Calu3 (cell line): ENCODE measurements at regions not wholly inside any gene's neighbourhood (a gene's known extent, or its start where the extent isn't known, plus 50 kb on each side); places are given as distances from the start of the nearest gene placed in this dataset.

Experiments used
- BruUV-seq: library from RNA; stranded (reverse); fragments of 400-500 nt; replicated peaks from 2 replicates; lab custom pipeline; 2021; lab: Mats Ljungman, UMichigan
- CTCF ChIA-PET: fragments of 300-600 bp; sonication (Branson Sonifier 250); formaldehyde crosslinking; loops from one replicate; lab custom pipeline; 2022; ENCODE audit warnings: antibody characterized with exemption; lab: Charles Lee
- DNase-seq: peaks from one replicate; pipeline ENCODE4 v3.0.0; 2022
- H3K27ac Mint-ChIP-seq: one replicate; pipeline ENCODE4 v1.8.0; 2022; ENCODE audit warnings: mixed read lengths; ENCODE audit not compliant: unreplicated experiment
- H3K27me3 Mint-ChIP-seq: one replicate; pipeline ENCODE4 v1.8.0; 2022; ENCODE audit warnings: mixed read lengths; ENCODE audit not compliant: unreplicated experiment
- H3K36me3 Mint-ChIP-seq: one replicate; pipeline ENCODE4 v1.8.0; 2022; ENCODE audit warnings: mild to moderate bottlenecking, moderate library complexity, mixed read lengths; ENCODE audit not compliant: insufficient read depth, unreplicated experiment
- H3K4me1 Mint-ChIP-seq: one replicate; pipeline ENCODE4 v1.8.0; 2022; ENCODE audit warnings: mild to moderate bottlenecking, low read depth, mixed read lengths; ENCODE audit not compliant: unreplicated experiment
- H3K4me3 Mint-ChIP-seq: one replicate; pipeline ENCODE4 v1.8.0; 2022; ENCODE audit warnings: mild to moderate bottlenecking, low read depth, moderate library complexity, mixed read lengths; ENCODE audit not compliant: unreplicated experiment
- H3K9me3 Mint-ChIP-seq: one replicate; pipeline ENCODE4 v1.8.0; 2022; ENCODE audit warnings: low read depth, mixed read lengths; ENCODE audit not compliant: unreplicated experiment
- intact Hi-C: fragments of 100-400 bp; cut with micrococcal nuclease; formaldehyde crosslinking; loops from one replicate; pipeline ENCODE4 v1.10.0; 2022; ENCODE audit not compliant: unreplicated experiment
- TF ChIP-seq, protein P1 (sequence below): fragments of 200-600 bp; IDR thresholded peaks from one replicate; pipeline ENCODE4 v1.8.0; 2022; ENCODE audit warnings: antibody characterized with exemption; ENCODE audit not compliant: unreplicated experiment

DNA sequence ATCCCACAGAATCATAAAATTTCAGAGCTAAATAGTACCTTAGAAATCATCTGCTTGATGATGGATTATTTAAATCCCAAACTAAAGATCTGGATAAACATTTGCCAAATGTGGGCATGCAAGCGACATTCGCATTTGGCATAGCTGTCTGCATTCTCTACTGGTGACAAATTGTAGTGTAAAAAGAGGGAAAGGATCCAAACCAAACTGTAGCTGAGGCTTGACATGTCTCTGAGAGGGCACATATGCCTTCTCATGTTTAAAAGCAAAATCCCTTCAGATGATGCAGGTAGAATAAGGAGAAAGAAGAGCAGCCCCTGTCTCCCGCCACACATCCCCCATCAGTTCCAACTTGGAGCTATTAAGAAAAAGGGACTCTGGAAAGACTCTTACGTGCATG lies 257.5 kb upstream of the MTNR1B start:
- no peak for DNase-seq
- Mint-ChIP-seq H3K4me3 (no peak overlapping the region), H3K27me3 (no peaks in the 10 kb centered on the region), H3K27ac (no peak overlapping the region), H3K4me1 (no peaks in the 10 kb centered on the region), H3K36me3 (no peaks in the 10 kb centered on the region), H3K9me3 (no peaks in the 10 kb centered on the region)
- no TSS peak for BruUV-seq
- TF ChIP-seq, protein P1, sequence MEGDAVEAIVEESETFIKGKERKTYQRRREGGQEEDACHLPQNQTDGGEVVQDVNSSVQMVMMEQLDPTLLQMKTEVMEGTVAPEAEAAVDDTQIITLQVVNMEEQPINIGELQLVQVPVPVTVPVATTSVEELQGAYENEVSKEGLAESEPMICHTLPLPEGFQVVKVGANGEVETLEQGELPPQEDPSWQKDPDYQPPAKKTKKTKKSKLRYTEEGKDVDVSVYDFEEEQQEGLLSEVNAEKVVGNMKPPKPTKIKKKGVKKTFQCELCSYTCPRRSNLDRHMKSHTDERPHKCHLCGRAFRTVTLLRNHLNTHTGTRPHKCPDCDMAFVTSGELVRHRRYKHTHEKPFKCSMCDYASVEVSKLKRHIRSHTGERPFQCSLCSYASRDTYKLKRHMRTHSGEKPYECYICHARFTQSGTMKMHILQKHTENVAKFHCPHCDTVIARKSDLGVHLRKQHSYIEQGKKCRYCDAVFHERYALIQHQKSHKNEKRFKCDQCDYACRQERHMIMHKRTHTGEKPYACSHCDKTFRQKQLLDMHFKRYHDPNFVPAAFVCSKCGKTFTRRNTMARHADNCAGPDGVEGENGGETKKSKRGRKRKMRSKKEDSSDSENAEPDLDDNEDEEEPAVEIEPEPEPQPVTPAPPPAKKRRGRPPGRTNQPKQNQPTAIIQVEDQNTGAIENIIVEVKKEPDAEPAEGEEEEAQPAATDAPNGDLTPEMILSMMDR, result no peak
- intact Hi-C loops, result no loop called here
- CTCF ChIA-PET, result no interaction called here

DNA sequence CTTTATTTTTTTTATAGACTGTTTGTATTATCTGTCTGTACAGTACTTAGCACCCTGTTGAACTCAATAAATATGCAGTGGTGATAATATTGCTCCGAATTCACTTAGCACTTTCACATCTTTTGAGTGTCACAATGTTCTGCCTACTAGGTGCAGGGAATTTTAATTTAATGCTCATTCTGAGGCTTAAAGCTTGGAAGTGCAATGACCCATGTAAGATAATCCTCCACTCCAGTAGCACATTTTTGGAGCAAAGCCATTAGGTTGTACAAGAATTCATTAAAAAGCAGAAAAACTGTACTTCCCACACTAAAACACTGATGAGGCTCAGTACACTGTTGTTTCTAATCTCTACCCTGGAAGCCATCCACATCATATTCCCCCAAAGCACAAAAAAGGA lies 255.3 kb upstream of the MTNR1B start:
- Mint-ChIP-seq H3K9me3 (no peaks in the 10 kb centered on the region), H3K4me1 (no peaks in the 10 kb centered on the region), H3K36me3 (no peaks in the 10 kb centered on the region), H3K4me3 (no peak overlapping the region), H3K27ac (no peak overlapping the region), H3K27me3 (no peaks in the 10 kb centered on the region)
- TF ChIP-seq, protein P1, result no peak
- intact Hi-C loops, result no loop called here
- CTCF ChIA-PET, result no interaction called here
- BruUV-seq, result no TSS peak
- no peak for DNase-seq

DNA sequence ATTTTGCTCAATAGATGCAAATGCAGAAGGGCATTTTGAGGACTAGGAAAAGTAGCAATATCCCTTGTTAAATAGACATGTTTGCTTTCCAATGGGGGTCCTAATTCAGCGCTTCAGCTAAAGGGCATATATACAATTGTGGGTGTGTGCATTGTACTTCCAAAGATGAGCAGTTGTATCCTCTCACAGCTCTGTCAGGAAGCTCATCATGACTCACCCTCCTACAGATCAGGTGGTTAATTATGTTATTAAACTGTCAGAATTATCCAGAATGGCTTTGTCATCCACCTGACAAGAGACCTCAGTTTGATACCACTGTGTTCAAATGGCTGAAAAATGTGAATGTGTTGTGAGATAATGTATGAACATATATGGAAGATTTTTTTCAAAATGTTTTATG lies 252.2 kb upstream of the MTNR1B start:
- Mint-ChIP-seq H3K4me1 (no peaks in the 10 kb centered on the region), H3K27me3 (no peaks in the 10 kb centered on the region), H3K36me3 (no peaks in the 10 kb centered on the region), H3K9me3 (no peaks in the 10 kb centered on the region), H3K27ac (no peak overlapping the region), H3K4me3 (no peak overlapping the region)
- TF ChIP-seq, protein P1, result no peak
- BruUV-seq, result no TSS peak
- DNase-seq, result no peak
- CTCF ChIA-PET, result no interaction called here
- intact Hi-C loops, result no loop called here

DNA sequence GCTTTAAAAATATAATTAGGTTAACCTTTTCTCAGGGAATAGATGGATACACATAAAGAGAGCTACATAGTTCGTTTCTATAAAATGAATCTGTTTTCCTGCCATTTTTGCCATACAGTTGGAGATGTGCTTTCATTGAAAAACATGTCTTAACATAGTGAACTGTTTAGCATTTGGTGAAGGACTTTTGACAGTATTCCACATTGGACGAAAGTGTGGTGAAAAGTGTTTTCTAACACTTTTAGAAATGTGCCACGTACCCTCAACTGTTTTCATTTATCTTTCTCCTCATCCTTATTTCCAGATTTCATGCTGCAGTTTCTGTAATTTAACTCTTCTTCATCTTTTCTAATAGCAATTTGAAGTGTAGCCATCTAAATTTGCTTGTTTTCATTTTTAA lies 249.1 kb upstream of the MTNR1B start:
- no peak overlapping the region for H3K27ac Mint-ChIP-seq
- H3K36me3 Mint-ChIP-seq, result no peaks in the 10 kb centered on the region
- no TSS peak for BruUV-seq
- H3K27me3 Mint-ChIP-seq, result no peaks in the 10 kb centered on the region
- DNase-seq, result no peak
- CTCF ChIA-PET, result no interaction called here
- TF ChIP-seq, protein P1, result no peak
- H3K4me1 Mint-ChIP-seq, result no peaks in the 10 kb centered on the region
- no peaks in the 10 kb centered on the region for H3K9me3 Mint-ChIP-seq
- H3K4me3 Mint-ChIP-seq, result no peak overlapping the region
- intact Hi-C loops, result no loop called here
